A673 (cell line): ENCODE measurements at regions not wholly inside any gene's neighbourhood (a gene's known extent, or its start where the extent isn't known, plus 50 kb on each side); places are given as distances from the start of the nearest gene placed in this dataset.

Experiments
- BruUV-seq: library from RNA; stranded (reverse); fragments of 400-500 nt; replicated peaks from 2 replicates; lab custom pipeline; 2021; lab: Mats Ljungman, UMichigan
- CTCF ChIA-PET: fragments of 300-600 bp; sonication (Branson Sonifier 250); formaldehyde crosslinking; loops from one replicate; lab custom pipeline; 2022; ENCODE audit warnings: antibody characterized with exemption; lab: Charles Lee
- POLR2A ChIA-PET: fragments of 300-600 bp; sonication (Branson Sonifier 250); formaldehyde crosslinking; loops from one replicate; lab custom pipeline; 2022; ENCODE audit warnings: antibody characterized with exemption; ENCODE audit not compliant: low non-redundant PET; lab: Charles Lee
- DNase-seq: peaks from one replicate; pipeline ENCODE4 v3.0.0-alpha.2; 2015; ENCODE audit warnings: low spot score
- H3K27ac ChIP-seq: fragments of 200-600 bp; sonication (generic); 2 replicates; pipeline ENCODE4 v1.5.1; 2016; ENCODE audit warnings: mixed run types, low read depth, mild to moderate bottlenecking, mixed read lengths, antibody characterized with exemption, low read length; ENCODE audit not compliant: poor library complexity, severe bottlenecking
- H3K27me3 ChIP-seq: fragments of 200-600 bp; sonication (generic); replicated peaks from 2 replicates; pipeline ENCODE4 v1.6.1; 2017; ENCODE audit warnings: mixed run types, low read depth, mild to moderate bottlenecking, mixed read lengths, antibody characterized with exemption, low read length; ENCODE audit not compliant: insufficient read depth, poor library complexity
- H3K36me3 ChIP-seq: fragments of 200-600 bp; sonication (generic); 2 replicates; pipeline ENCODE4 v1.6.1; 2016; ENCODE audit warnings: mixed run types, mild to moderate bottlenecking, mixed read lengths, antibody characterized with exemption, low read length; ENCODE audit not compliant: insufficient read depth, poor library complexity, severe bottlenecking
- H3K4me1 ChIP-seq: fragments of 200-600 bp; sonication (generic); 2 replicates; pipeline ENCODE4 v1.6.1; 2017; ENCODE audit warnings: mixed run types, mild to moderate bottlenecking, mixed read lengths, antibody characterized with exemption, low read length; ENCODE audit not compliant: insufficient read depth, poor library complexity, severe bottlenecking
- H3K4me3 ChIP-seq: fragments of 200-600 bp; sonication (generic); 2 replicates; pipeline ENCODE4 v1.5.1; 2016; ENCODE audit warnings: low read depth, mixed run types, mild to moderate bottlenecking, mixed read lengths, low read length; ENCODE audit not compliant: poor library complexity, severe bottlenecking
- H3K9me3 ChIP-seq: fragments of 200-600 bp; sonication (generic); 2 replicates; pipeline ENCODE4 v1.6.1; 2016; ENCODE audit warnings: mixed run types, low read depth, mild to moderate bottlenecking, mixed read lengths, antibody characterized with exemption, low read length; ENCODE audit not compliant: poor library complexity, severe bottlenecking
- CTCF ChIP-seq: fragments of 300-800, 200-600 bp; sonication (generic); conservative IDR thresholded peaks from 2 replicates; pipeline ENCODE4 v1.5.1; 2017; ENCODE audit warnings: low read depth, mild to moderate bottlenecking, antibody characterized with exemption, low read length, moderate library complexity, mixed read lengths
- EZH2 ChIP-seq: fragments of 200-600 bp; sonication (generic); IDR thresholded peaks from 2 replicates; pipeline ENCODE4 v1.6.1; 2017; ENCODE audit warnings: borderline replicate concordance, low read depth, mild to moderate bottlenecking, mixed read lengths, antibody characterized with exemption, low read length; ENCODE audit not compliant: poor library complexity, severe bottlenecking
- intact Hi-C: fragments of 100-400 bp; cut with micrococcal nuclease; formaldehyde crosslinking; loops from one replicate; pipeline ENCODE4 v1.10.0; 2022; ENCODE audit not compliant: unreplicated experiment

- peaks cover 38% of the 10 kb centered on the region for H3K27me3 ChIP-seq
- H3K4me3 ChIP-seq = no peak overlapping the region
- ChIA-PET CTCF (no interaction called here), POLR2A (no interaction called here)
- intact Hi-C loops = no loop called here
- no peak overlapping the region for H3K27ac ChIP-seq
- H3K4me1 ChIP-seq = no peaks in the 10 kb centered on the region
- TF ChIP-seq EZH2 (peak; percentile 37), CTCF (no peak)
- DNase-seq = no peak
- H3K36me3 ChIP-seq = no peaks in the 10 kb centered on the region
- no TSS peak for BruUV-seq
- H3K9me3 ChIP-seq = no peaks in the 10 kb centered on the region
These were observed 260.8 kb upstream of the HDAC4 start for GRCh38 chr2:239661334-239662312.

GRCh38 chr2:239660390-239661230 is 259.8 kb upstream of the HDAC4 start:
- DNase-seq = no peak

More at GRCh38 chr2:239660390-239661230, 259.8 kb upstream of the HDAC4 start:
- no TSS peak for BruUV-seq
- Histone ChIP-seq H3K27me3 (peaks cover 38% of the 10 kb centered on the region), H3K27ac (no peak overlapping the region), H3K4me1 (no peaks in the 10 kb centered on the region), H3K4me3 (no peak overlapping the region), H3K9me3 (no peaks in the 10 kb centered on the region), H3K36me3 (no peaks in the 10 kb centered on the region)
- intact Hi-C loops = no loop called here
- CTCF ChIA-PET = no interaction called here
- POLR2A ChIA-PET = no interaction called here
- no peak for TF ChIP-seq CTCF
- TF ChIP-seq EZH2 = no peak
